Stimulated activated CD8-positive, alpha-beta memory T cell treated with anti-CD3 and anti-CD28 coated beads, Interleukin-4, amount 100 ng/mL, for 24 hours (primary cell): ENCODE measurements at regions not wholly inside any gene's neighbourhood (a gene's known extent, or its start where the extent isn't known, plus 50 kb on each side); places are given as distances from the start of the nearest gene placed in this dataset.

Experiments used
- DNase-seq: peaks from one replicate; pipeline ENCODE4 v3.0.0-alpha.2; 2020; ENCODE audit warnings: low read depth

GRCh38 chr11:69393178-69393832, 88.2 kb upstream of the LINC01488 start:
- no peak for DNase-seq

GRCh38 chr11:69393865-69394233, 87.6 kb upstream of the LINC01488 start:
- no peak for DNase-seq

- no peak for DNase-seq
Observed at GRCh38 chr11:69394234-69394868, 87.1 kb upstream of the LINC01488 start.

GRCh38 chr11:69394869-69395246, 86.6 kb upstream of the LINC01488 start:
- DNase-seq = no peak

- no peak for DNase-seq
Observed at GRCh38 chr11:69395287-69395686, 86.2 kb upstream of the LINC01488 start.

- no peak for DNase-seq
Observed at GRCh38 chr11:69396051-69396947, 85.2 kb upstream of the LINC01488 start.

- DNase-seq = no peak
Observed at GRCh38 chr11:69396948-69397307, 84.5 kb upstream of the LINC01488 start.

GRCh38 chr11:69397732-69398131, 83.7 kb upstream of the LINC01488 start:
- no peak for DNase-seq

- no peak for DNase-seq
Observed at GRCh38 chr11:69398529-69399492, 82.7 kb upstream of the LINC01488 start.

GRCh38 chr11:69400140-69400539, 81.3 kb upstream of the LINC01488 start:
- DNase-seq = no peak

- DNase-seq = no peak
Observed at GRCh38 chr11:69400771-69401590, 80.5 kb upstream of the LINC01488 start.

- no peak for DNase-seq
Observed at GRCh38 chr11:69401715-69402114, 79.7 kb upstream of the LINC01488 start.

GRCh38 chr11:69402251-69402887, 79.1 kb upstream of the LINC01488 start:
- no peak for DNase-seq

GRCh38 chr11:69403556-69404215, 77.8 kb upstream of the LINC01488 start:
- DNase-seq = no peak

GRCh38 chr11:69406060-69406459, 75.4 kb upstream of the LINC01488 start:
- DNase-seq = no peak

GRCh38 chr11:69409812-69410645, 71.4 kb upstream of the LINC01488 start:
- no peak for DNase-seq

GRCh38 chr11:69411257-69411924, 70.1 kb upstream of the LINC01488 start:
- DNase-seq = no peak

- no peak for DNase-seq
Observed at GRCh38 chr11:69413015-69413801, 68.3 kb upstream of the LINC01488 start.
